ENCODE measurements at regions not wholly inside any gene's neighbourhood (a gene's known extent, or its start where the extent isn't known, plus 50 kb on each side); places are given as distances from the start of the nearest gene placed in this dataset.
A peak's percentile ranks its signal among the peaks of the same experiment; 100 is the strongest.

- Histone ChIP-seq H4K20me1 (ENCODE audit: control insufficient read depth, insufficient read depth, insufficient read length) (no peaks in the 10 kb centered on the region), H3K27ac (ENCODE audit: insufficient read length, low read depth, low read length) (peak overlapping the region; percentile 73), H3K9ac (ENCODE audit: extremely low read depth, insufficient read length, low read length) (no peak overlapping the region), H3K4me1 (ENCODE audit: insufficient read depth, low read length) (peaks cover 10% of the 10 kb centered on the region; the same call in 1 of the 2 replicates), H3K9me3 (ENCODE audit: control insufficient read depth, low read depth, low read length) (no peaks in the 10 kb centered on the region), H3K23ac (ENCODE audit: insufficient read length, low read depth, low read length) (no peak overlapping the region), H4K91ac (ENCODE audit: insufficient read length, low read depth, low read length) (no peak overlapping the region), H3T11ph (ENCODE audit: low read length) (no peak overlapping the region), H2BK20ac (ENCODE audit: low read depth, low read length, poor library complexity, severe bottlenecking) (no peak overlapping the region), H3K79me2 (ENCODE audit: insufficient read depth, low read length) (no peaks in the 10 kb centered on the region), H3K14ac (ENCODE audit: insufficient read depth, low read length) (no peak overlapping the region), H3K27me3 (ENCODE audit: insufficient read depth, low read length) (no peaks in the 10 kb centered on the region), H3K4ac (ENCODE audit: low read depth, low read length) (no peak overlapping the region), H3K4me2 (ENCODE audit: insufficient read depth, insufficient read length, low read length) (peak overlapping the region; percentile 32), H2AK5ac (ENCODE audit: insufficient read length, low read length) (no peak overlapping the region), H2BK15ac (ENCODE audit: low read depth, low read length) (no peak overlapping the region), H3K23me2 (ENCODE audit: insufficient read length, low read depth, low read length, poor library complexity, severe bottlenecking) (no peaks in the 10 kb centered on the region), H4K8ac (replicated peaks; ENCODE audit: insufficient read length, low read depth, low read length) (no peak overlapping the region), H2BK12ac (ENCODE audit: insufficient read length, low read depth, low read length) (no peak overlapping the region), H2BK5ac (ENCODE audit: insufficient read length, low read length) (no peak overlapping the region), H3K56ac (ENCODE audit: insufficient read length, low read depth, low read length) (no peak overlapping the region), H3K79me1 (ENCODE audit: insufficient read depth, low read depth, low read length, poor library complexity, severe bottlenecking) (no peaks in the 10 kb centered on the region), H2AFZ (ENCODE audit: low read length) (no peak overlapping the region), H2BK120ac (ENCODE audit: low read depth, low read length, poor library complexity, severe bottlenecking) (no peak overlapping the region), H3K18ac (ENCODE audit: insufficient read length, low read depth, low read length) (no peak overlapping the region), H4K5ac (ENCODE audit: insufficient read length, low read depth, low read length) (no peak overlapping the region)
- Mint-ChIP-seq H3K4me3 (no peak overlapping the region), H3K4me1 (peaks cover 20 to 26% of the 10 kb centered on the region in 2 experiments), H3K36me3 (ENCODE audit: insufficient read depth in 1 of 3, low read depth in 3 of 3) (no peaks in the 10 kb centered on the region), H3K9me3 (no peaks in the 10 kb centered on the region), H3K27me3 (ENCODE audit: low read depth) (no peaks in the 10 kb centered on the region), H3K27ac (peak overlapping the region in 2 of 3 experiments; percentile 47 to 60; a peak in 3 of 7 replicates)
- peak; percentile 31 for DNase-seq
- no CpG with 5 or more reads among the region's 2 CpGs for WGBS (ENCODE audit: extremely low coverage, insufficient read length, low lambda C conversion rate)
- no peak for TF ChIP-seq CTCF (conservative IDR thresholded peaks at IDR 0.05)
Observed at GRCh38 chr4:23234018-23234417, 541.3 kb downstream of the GBA3 start.
